Kidney (tissue), 13 donors: ENCODE measurements at regions not wholly inside any gene's neighbourhood (a gene's known extent, or its start where the extent isn't known, plus 50 kb on each side); places are given as distances from the start of the nearest gene placed in this dataset.
A peak's percentile ranks its signal among the peaks of the same experiment; 100 is the strongest.

ENCODE experiments used
- DNase-seq, 5 donors: peaks; one replicate each; pipeline ENCODE4 v3.0.0-alpha.2; 2013 to 2020
- FAIRE-seq: peaks from 2 replicates; lab custom pipeline; 2012; peaks lifted over from hg19 to GRCh38; lab: Jason Lieb, UNC
- H3K27ac ChIP-seq, 2 donors: one replicate each; pipeline ENCODE4 v1.7.0; 2013; ENCODE audit warnings: low read depth in 2 of 2, low read length in 2 of 2, inconsistent platforms in 1 of 2
- H3K27me3 ChIP-seq: one replicate; pipeline ENCODE4 v1.7.1; 2013; ENCODE audit warnings: low read length, inconsistent platforms; ENCODE audit not compliant: control insufficient read depth, insufficient read depth
- H3K36me3 ChIP-seq, 3 donors: one replicate each; pipeline versions ENCODE4 v1.7.0 to v1.7.1; 2013; ENCODE audit warnings: low read length in 3 of 3, control low read depth in 1 of 3, inconsistent platforms in 1 of 3; ENCODE audit not compliant: insufficient read depth in 3 of 3, control insufficient read depth in 2 of 3
- H3K4me1 ChIP-seq, 3 donors: one replicate each; pipeline versions ENCODE4 v1.7.0 to v1.7.1; 2013; ENCODE audit warnings: low read length in 3 of 3, inconsistent platforms in 1 of 3, low read depth in 1 of 3; ENCODE audit not compliant: control insufficient read depth in 2 of 3, insufficient read depth in 2 of 3
- H3K4me3 ChIP-seq, 3 donors: one replicate each; pipeline versions ENCODE4 v1.7.0 to v1.8.1; 2013; ENCODE audit warnings: low read length in 3 of 3, control low read depth in 1 of 3, inconsistent platforms in 1 of 3
- H3K9ac ChIP-seq, 3 donors: one replicate each; pipeline versions ENCODE4 v1.7.0 to v1.7.1; 2013; ENCODE audit warnings: low read length in 3 of 3, control low read depth in 1 of 3, inconsistent platforms in 1 of 3
- H3K9me3 ChIP-seq, 3 donors: one replicate each; pipeline versions ENCODE4 v1.7.0 to v1.7.1; 2013; ENCODE audit warnings: low read length in 3 of 3, control low read depth in 1 of 3, inconsistent platforms in 1 of 3; ENCODE audit not compliant: control insufficient read depth in 2 of 3, insufficient read depth in 1 of 3
- intact Hi-C: fragments of 100-400 bp; cut with DNase I; formaldehyde crosslinking; loops from one replicate; pipeline ENCODE4 v1.11.1; 2022
- TF ChIP-seq, protein P1 (sequence below): IDR thresholded peaks from 3 replicates; pipeline ENCODE4 v1.5.1; 2012; ENCODE audit warnings: mild to moderate bottlenecking, moderate library complexity, borderline replicate concordance; ENCODE audit not compliant: insufficient read depth; ENCODE audit errors: extremely low read depth
- donor health status: control.
- donor health status: control.
- donor health status: control.
- donor health status: control.
- donor health status: control.
- donor health status: DM: yes; HTN: yes; CAD: no.
- donor health status: Normal renal cell carcinoma (clear cell type).

DNA sequence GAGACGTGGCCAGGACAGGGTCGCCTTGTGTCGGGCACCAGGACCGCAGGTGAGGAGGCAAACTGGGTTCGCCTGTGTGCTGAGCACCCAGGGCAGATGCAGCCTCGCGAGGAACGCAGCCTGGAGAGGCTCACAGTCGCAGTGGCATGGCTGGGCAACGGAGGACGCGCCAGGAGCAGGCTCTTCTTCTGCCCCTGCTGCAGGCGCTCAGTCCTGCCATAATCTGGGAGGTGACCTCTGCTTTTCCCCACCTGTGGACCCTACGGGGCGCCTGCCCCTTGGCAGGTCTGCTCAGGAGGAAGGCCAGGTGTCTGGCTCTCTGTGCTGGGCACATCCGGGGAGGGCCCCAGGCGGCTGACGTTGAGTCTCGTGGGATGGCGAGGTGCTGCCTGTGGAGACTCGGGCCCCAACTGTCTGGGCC, 1136.2 kb downstream of the BRD1 start:
- no peak overlapping the region for H3K27ac ChIP-seq
- H3K36me3 ChIP-seq = no peaks in the 10 kb centered on the region
- no peaks in the 10 kb centered on the region for H3K4me1 ChIP-seq
- no peaks in the 10 kb centered on the region for H3K27me3 ChIP-seq
- no peaks in the 10 kb centered on the region for H3K9me3 ChIP-seq
- intact Hi-C loops = no loop called here
- H3K9ac ChIP-seq = no peak overlapping the region
- H3K4me3 ChIP-seq = no peak overlapping the region
- no peak for FAIRE-seq
- peak in 1 of 5 donors; percentile 29 for DNase-seq
- TF ChIP-seq, protein P1, sequence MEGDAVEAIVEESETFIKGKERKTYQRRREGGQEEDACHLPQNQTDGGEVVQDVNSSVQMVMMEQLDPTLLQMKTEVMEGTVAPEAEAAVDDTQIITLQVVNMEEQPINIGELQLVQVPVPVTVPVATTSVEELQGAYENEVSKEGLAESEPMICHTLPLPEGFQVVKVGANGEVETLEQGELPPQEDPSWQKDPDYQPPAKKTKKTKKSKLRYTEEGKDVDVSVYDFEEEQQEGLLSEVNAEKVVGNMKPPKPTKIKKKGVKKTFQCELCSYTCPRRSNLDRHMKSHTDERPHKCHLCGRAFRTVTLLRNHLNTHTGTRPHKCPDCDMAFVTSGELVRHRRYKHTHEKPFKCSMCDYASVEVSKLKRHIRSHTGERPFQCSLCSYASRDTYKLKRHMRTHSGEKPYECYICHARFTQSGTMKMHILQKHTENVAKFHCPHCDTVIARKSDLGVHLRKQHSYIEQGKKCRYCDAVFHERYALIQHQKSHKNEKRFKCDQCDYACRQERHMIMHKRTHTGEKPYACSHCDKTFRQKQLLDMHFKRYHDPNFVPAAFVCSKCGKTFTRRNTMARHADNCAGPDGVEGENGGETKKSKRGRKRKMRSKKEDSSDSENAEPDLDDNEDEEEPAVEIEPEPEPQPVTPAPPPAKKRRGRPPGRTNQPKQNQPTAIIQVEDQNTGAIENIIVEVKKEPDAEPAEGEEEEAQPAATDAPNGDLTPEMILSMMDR = no peak

DNA sequence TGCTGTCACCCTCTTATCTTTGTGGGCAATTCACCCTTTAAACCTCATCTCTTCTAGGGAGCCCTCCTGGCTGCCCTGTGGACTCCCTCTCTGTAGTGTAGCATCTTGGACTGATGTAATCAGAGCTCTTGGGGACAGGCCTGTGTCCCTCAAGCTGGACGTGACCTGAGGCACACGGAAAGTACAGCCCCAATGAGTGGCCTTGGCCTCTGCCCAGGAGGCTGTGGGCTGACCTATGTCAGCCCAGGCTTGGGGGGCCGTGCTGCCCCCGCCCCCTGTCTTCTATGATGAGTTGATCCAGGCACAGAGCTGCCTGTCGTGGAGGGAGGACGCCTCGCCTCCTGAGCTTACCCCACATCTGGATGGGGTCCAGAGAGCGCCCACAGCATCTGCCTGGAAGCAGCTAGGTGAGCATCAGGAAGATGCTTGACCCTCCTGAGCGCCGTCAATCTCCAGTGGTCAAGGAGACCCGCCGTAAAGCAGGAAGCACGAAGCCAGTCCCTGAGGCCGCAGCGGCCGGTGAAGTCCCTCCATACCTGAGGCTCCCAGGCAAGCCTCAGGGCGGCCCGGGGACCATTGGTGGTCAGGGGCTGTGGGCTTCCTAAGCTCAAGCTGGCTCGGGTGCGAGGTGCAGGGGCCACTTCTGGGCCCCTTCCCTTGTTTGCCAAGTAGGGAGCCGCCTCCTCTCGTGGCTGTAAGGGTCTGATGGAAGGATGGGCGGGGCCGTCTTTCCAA, 1136.9 kb downstream of the BRD1 start:
- no peaks in the 10 kb centered on the region for H3K36me3 ChIP-seq
- no peak overlapping the region for H3K9ac ChIP-seq
- DNase-seq (no peak), FAIRE-seq (no peak)
- no peaks in the 10 kb centered on the region for H3K4me1 ChIP-seq
- intact Hi-C loops = no loop called here
- TF ChIP-seq, protein P1 = no peak
- no peak overlapping the region for H3K4me3 ChIP-seq
- H3K27me3 ChIP-seq = no peaks in the 10 kb centered on the region
- no peak overlapping the region for H3K27ac ChIP-seq
- no peaks in the 10 kb centered on the region for H3K9me3 ChIP-seq

DNA sequence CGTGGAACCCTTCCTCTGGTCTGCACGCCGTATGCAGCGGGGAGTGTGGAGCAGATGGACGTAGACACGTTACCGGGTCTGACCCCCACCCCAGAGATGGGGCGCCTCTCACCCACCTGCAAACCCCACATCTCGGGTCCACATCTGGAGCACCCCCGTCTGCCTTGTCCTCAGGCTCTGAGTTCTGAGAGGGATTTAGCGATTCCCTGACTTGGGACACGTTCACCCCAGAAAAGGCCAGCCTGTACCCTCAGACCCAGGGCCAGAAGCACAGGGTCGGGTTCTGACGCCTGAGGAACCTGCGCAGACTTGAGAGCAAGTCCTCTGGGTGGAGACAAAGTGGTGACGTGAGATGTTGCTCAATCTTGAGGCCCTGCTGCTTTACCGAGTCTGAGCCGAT, 1138.5 kb downstream of the BRD1 start:
- Histone ChIP-seq H3K36me3 (no peaks in the 10 kb centered on the region), H3K9ac (no peak overlapping the region), H3K9me3 (no peaks in the 10 kb centered on the region), H3K27ac (no peak overlapping the region), H3K4me1 (no peaks in the 10 kb centered on the region), H3K27me3 (no peaks in the 10 kb centered on the region), H3K4me3 (no peak overlapping the region)
- FAIRE-seq = no peak
- no peak for DNase-seq
- intact Hi-C loops = no loop called here
- TF ChIP-seq, protein P1 = no peak
